HG03066 (cell line): ENCODE measurements at regions not wholly inside any gene's neighbourhood (a gene's known extent, or its start where the extent isn't known, plus 50 kb on each side); places are given as distances from the start of the nearest gene placed in this dataset.
"Not testable (repeated sequence)": the region's sequence is repeated elsewhere in the genome, so short reads cannot be mapped to it uniquely, and the experiment has no call there.

Experiments used
- ATAC-seq: cut with Tn5 transposase; IDR thresholded peaks from one replicate; pipeline ENCODE4 v1.9.1; 2021; ENCODE audit warnings: low read depth; ENCODE audit not compliant: unreplicated experiment

DNA sequence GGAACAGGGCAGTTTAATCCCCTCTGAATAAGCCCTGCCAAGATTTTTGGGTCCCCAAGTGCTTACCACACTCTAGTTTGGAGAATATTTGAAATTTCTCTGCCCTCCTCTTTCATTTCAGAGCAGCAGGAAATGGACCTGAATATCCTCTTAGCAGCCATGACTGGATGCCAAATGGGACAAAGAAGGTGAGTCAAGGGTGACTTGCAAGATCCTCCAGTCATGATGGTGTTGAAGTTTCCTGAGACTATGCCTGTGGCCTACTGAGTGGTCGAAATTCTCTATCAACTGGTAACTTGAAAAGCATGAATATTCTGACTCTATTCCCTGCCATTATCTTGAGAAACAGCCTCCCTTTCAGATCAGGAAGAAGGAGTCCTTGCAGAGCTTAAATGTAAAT is 1674.7 kb upstream of the SEL1L start:
- ATAC-seq, result no peak

DNA sequence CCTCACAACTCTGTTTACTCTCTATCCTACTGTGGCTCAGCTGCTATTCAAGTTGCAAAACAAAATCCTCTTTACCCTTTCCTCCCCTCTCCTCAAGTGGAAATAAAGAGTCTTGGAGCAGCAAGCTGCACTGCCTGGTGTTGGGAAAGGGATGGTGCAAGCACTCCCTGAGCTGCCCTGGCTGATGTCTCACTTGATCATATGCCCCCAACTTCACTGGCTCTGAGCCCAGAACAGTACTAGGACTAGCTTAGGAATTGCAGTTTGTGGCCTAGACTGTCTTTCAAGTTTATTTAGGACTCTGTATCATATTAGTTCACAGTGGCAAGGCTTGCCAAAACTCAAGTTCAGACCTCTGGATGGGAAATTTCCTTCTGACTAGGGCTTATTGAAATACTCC is 1683.8 kb upstream of the SEL1L start:
- ATAC-seq, result no peak

DNA sequence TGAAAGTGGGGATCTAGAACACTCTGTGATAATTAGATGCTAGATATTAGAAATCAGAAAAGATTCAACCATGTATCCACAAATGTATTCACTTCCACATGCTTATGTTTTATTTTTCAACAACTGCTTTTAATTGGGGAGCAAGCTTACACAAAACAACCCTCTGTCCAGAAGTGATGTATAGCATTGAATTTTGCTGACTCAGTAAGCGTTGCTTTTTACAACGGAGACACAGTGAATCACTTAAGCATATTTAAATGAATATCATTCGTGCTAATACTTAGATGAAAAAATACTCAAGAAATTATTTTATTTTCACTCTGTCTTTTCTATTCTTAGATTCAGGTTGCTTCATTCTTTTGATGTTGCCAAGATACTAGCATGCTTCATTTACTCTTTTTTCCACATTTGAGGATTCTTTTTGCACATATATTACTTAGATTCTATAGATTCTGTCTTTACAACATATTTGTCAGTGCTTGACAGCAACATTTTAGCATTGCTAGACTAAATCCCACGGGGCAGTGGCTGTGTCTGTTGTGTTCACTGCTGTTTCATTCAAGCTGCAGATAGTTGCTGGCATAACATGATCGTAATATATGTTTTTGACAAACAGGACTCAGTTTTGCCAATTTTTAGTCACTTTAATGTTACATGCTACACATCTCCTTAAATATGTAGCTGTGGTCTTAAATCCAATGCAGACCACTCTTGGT is 1714.4 kb upstream of the SEL1L start:
- no peak for ATAC-seq

DNA sequence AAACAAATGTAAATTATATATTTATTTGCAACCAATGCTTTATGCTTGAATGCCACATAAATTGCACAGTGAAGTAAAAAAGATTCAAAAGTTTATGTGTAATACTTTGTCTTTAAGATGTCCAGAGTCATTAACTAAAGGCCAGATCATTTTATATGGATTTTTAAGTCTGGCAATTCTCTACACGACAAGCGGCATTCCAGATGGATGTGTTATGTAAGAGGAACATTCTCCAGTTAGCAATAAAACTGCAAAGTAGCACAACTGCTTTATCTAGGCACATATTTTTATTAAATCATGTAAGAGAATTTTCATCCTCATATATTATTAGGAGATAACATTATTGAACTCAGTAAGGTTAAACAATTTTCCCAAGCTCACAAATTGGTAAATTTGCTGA is 1717.7 kb upstream of the SEL1L start:
- ATAC-seq, result no peak

DNA sequence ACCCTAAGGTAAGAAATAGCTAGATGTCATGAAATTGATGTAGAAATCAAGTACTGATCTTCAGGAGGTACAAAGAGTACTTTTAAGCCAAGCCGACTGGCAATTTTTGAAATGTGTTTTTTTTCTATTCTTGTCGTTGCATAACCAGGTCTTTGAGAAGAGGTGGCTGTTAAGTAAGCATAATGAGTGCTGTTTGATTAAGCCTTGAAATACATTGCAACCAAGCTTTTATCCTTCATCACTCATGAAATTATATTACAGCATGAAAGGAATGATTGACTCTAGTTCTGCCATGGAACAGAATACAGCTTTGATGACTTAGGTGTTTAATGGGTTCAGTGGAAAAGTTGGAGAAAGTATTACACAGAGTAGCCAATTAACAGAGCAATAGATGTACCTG is 1720.2 kb upstream of the SEL1L start:
- no peak for ATAC-seq

DNA sequence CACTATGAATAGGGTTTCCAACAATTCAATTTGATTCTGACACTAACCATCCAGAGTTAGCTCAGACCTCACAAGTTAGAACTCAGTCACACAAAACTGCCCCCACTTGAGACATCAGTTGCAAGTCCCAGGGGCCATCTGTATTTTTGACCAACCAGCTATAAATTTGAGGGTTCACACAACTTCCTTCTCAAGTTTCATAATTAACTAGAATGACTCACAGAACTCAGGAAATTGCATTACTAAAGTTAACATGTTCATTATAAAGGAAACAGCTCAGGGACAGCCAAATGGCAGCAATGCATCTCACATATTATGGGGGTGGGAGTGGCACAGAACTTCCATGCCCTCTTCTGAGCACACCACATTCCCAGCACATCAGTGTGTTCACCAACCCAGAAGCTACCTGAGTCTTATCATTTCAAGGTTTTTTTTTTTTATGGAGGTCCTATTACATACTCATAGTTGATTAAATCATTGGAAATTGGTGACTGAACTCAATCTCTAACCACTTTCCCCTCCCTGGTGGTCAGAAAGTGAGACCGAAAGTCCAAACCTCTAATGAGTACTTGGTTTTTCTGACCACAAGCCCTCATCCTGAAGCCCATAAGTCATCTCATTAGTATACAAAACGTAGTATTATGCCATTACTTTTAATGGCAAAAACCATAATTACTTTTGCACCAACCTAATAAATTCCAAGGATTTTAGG is 1721.5 kb upstream of the SEL1L start:
- no peak for ATAC-seq

DNA sequence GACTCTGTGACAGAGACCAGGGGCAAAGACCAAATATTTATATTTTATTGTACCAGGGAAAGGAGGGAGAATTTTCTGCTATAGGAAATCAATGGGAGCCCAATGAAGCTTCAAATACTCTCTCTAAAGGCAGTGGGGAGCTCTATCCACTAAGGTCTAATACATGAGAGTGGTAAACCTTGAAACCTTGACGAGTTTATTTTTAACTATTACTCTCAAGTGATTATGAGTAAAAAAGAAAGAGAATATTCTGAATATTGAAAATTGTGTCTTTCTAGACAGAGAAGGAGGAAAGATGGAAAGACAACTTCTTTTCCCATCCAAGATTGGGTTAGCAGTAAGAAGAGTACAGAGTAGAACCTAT is 1722.1 kb upstream of the SEL1L start:
- no peak for ATAC-seq

DNA sequence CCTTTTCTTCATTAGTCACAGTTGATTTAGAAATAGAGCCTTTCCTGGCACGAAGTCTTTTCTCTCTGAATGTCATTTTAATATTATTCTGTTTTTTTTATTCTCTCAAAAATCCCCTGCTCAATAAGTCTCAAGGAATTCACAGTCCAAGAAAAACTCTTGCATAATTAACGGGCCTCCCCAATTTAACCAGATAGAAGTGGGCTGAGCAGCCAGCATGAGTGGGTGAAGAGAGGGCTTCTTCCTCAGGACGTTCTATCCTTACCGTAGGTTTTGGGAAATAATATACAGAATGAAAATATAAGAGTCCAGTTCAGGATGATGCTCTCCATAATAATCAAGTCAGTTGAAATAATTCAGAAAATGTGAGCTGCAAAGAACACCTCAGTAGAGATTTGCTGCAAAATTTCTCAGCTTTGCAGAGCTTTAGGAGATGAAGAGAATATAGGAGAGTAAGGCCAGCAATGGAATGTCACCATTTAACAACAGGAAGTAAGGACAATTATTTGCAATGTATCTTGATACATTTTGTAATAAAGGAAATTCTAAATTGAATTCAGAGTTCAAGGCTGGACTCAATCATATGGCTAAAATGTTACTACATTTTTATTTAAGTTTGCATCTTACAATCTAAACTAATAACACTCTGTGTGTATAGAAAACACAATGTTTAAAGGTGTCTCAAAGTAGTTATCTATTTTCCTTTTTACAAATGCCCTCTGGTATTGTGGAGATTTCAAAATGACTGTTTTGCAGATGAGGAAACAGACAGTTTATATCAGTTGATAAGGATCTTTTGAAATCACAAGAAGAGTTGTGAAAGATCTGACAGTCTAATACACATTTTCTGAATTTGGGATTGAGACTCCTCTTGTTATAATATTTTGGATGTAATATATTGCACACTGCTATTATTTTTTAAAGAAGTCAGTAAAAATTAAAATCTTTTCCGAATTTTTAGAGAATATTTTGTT is 1724.1 kb upstream of the SEL1L start:
- no peak for ATAC-seq

DNA sequence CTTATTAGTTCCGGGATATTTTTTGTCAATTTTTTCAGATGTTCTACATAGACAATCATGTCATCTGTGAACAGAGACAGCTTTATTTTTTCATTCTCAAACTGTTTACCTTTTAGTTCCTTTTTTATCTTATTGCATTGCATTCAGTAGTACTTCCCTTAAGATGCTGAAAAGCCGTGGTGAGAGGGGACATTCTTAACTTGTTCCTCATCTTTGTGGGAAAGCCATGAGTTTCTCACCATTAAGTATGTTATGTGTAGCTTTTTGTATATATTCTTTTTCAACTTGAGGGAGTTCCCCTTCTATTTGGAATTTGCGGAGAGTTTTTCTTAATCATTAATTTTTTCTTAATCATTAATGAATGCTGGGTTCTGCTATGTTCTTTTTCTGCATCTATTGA is 1727.1 kb upstream of the SEL1L start:
- ATAC-seq, result no peak

DNA sequence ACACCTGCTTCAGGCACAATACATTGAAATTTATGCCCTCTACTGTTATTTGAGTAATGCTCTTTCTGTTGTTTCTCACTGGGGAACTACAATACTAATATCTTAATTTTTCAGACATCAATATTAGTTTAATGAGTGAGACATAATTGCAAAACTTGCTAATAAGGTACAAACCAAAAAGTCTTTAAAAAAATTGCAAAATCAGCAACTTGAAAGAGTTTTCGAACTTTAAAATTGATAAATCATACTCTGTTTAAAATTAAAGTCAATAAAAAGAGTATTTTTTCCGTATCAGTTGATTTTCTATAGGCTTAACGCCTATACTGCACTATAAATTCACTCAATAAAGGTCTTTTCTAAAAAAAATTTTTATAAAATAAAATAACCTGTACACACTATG is 1735.9 kb upstream of the SEL1L start:
- ATAC-seq, result no peak

DNA sequence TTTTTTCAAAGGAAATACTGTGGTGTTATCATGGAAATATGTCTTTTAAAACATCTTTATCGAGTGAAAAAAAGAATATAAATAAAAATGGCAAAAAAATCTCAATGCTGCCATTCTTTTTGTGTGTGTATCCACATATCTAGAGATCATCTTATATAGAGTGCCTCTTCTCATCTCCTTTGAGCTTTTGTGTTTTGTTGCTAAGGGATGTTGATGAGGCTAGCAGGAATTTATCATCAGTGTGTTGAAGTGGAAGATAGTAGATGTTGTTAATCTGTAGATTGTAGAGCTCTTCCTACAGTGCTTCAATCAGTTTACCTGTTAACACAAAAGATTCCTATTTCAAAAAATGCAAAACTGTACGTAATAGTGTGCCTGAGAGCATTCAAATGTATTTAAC is 1738.0 kb upstream of the SEL1L start:
- no peak for ATAC-seq

DNA sequence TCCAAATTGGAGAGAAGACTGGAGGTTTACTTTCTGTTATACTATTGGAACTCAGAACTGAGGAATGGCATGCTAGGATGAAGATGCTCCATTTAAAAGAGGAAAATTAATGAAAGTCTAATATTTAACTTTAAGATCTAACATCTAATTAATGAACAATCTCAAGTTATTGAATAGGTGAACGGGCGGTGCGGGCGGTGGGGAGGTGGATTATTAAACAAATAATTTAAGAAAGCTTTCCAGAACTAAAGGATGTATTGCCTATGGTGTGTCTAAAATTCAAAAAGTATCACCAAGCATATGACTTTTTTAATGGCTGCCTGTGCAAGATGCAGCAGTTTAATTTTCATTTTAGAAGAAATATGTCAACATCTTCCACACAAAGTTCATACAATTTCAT is 1747.1 kb upstream of the SEL1L start:
- no peak for ATAC-seq

DNA sequence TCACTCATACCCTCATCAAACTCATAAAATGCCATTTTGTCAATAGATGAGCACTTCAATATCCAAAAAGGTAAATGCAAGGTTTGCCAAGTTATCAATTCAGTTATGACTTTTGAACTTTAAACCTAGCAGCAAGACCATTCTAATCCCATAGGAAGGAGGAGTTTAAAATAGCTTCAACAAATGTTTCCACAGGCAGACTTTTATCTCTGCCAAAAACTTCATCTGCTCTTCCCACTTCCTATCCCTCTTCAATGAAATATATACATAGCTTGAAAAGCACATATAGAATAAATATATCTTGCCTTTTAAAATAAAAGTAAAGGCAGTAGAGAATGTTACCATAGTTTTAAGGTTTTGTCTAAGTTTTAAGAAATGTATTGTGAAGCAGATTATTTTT is 1749.1 kb upstream of the SEL1L start:
- ATAC-seq, result no peak

DNA sequence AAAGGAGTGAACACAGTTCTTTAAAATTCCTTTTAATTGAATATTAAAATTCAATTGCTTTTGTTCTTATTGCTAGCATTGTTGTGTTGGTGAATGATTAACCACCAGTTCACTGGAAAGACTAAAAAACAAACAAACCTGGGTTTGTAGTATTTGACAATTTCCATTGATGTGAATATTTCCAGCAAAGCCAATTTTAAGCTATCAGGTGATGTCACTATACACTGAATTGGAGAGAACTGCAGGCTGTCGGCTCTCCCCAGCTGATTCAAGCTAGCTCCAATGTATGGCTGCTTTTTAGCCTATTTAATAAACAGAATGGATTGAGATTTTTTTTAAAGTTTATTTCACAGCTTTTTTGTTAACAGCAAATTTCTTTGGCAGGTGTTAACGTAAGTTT is 1753.6 kb upstream of the SEL1L start:
- ATAC-seq, result no peak

DNA sequence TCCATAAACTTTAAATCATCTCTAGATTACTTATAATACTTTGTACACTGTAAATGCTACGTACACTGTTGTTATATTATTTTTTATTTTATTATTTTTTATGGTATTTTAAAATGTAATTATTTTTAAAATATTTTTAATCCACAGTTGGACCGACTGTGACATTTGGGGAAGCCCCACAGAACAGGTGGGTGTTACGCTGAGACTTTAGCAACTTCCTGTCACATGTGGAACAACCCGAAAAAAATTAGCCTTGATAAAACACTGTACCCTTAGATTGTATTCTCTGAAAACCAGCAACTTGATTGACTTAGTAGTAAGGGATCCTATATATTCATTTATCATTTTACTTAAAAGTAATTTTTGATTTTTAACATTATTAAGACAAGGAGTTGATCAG is 1755.7 kb upstream of the SEL1L start:
- no peak for ATAC-seq

DNA sequence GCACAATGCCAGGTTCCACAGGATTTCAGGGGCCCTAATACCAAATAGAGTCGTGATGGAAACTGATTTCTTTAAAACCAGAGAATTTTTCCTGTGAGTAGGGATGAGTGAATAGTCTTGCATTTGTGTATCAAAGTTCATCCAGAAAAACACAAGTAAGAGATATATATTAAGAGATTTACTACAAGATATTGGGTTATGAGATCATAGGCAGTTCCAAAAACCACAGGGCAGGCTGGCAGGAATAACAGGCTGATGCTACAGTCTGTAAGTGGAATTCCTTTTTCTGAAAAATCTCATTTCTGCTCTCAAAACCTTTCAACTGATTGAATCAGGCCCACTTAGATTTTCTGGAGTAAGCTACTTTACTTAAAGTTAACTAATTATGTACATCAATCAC is 1756.2 kb upstream of the SEL1L start:
- ATAC-seq, result no peak

DNA sequence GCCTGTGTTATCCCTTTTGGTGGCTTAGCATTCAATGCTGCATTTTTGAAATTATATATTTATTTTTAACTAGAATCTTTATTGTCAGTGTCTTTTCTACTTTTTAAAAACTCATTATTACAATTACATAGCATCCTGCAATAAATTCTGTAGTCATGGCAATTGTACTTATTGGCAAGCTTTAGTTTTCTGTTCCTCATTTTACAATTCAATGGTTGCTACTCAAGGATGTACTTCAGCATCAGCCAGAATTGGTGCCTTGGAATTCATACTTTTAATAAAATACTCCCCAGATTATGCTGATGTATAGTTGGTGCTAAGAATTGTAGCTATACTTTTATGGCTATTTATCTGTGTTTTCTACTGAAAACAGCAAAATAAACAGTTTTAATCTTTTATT is 1756.8 kb upstream of the SEL1L start:
- no peak for ATAC-seq

DNA sequence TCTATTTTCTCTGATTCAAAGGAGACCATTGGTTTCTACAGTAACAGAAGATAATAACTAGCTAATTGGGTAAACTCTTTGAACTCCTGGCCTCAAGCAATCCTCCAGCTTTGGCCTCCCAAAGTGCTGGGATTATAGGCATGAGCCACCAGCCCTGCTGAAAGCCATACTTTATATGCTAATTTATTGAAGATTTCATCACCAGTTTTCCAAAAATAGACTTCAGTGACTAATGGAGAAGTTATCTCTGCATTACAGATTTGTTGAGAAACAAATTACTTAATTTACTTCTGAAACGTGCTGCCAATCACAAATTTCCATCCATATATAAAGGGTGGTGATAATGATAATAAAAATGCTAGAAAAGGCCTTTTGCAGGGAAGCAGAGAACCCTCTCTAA is 1758.1 kb upstream of the SEL1L start:
- no peak for ATAC-seq

DNA sequence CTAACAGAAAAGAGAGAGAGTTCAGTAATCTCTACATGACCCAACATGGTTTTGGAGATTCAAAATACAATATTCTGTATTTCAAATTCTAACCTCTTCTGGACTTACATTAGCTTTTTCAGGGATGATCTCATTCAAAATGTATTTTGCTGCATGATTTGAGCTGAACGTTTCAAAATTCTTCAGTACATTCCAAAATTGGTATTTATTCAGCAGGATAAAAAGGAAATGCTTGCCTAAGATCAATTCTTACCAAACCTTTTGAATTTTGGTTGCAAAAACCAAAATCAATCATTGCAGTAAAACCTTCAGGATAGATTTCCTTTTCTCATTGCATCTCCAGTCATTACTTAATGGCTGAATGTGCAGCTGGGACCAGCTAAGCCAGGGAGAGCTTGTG is 1761.3 kb upstream of the SEL1L start:
- ATAC-seq, result no peak

DNA sequence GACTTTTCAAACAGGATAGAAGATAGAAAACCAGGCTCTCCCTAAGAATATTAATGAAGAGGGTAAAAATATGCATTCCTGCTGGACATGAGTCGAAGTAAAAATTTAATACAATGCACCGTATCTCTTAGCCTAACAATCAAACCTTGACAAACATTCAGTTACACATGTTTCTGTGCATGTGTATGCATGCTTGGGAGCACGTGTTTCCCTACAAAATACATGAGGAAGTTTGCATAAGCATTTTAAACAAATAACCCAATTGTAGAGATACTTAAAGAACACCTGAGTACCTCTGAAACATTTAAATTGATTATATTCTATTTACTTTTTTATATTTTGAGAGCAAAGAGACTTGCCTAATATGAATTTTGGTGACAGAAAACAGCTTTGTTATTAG is 1763.7 kb upstream of the SEL1L start:
- ATAC-seq, result no peak

DNA sequence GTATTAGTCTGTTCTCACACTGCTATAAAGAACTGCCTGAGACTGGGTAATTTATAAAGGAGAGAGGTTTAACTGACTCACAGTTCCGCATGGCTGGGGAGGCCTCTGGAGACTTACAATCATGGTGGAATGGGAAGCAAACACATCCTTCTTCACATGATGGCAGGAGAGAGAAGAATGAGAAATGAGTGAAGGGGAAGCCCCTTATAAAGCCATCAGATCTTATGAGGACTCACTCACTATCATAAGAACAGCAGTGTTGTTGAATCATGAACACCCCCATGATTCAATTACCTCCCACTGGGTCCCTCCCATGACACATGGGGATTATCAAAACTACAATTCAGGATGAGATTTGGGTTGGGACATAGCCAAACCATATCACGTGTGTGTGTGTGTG is 1764.4 kb upstream of the SEL1L start:
- not testable (repeated sequence) for ATAC-seq
